Stimulated activated CD4-positive, alpha-beta T cell treated with anti-CD3 and anti-CD28 coated beads, Interleukin-2, amount 100 ng/mL, for 24 hours (primary cell): ENCODE measurements at regions not wholly inside any gene's neighbourhood (a gene's known extent, or its start where the extent isn't known, plus 50 kb on each side); places are given as distances from the start of the nearest gene placed in this dataset.

Experiments
- DNase-seq, 2 donors: peaks; one replicate each; pipeline ENCODE4 v3.0.0-alpha.2; 2020

DNA sequence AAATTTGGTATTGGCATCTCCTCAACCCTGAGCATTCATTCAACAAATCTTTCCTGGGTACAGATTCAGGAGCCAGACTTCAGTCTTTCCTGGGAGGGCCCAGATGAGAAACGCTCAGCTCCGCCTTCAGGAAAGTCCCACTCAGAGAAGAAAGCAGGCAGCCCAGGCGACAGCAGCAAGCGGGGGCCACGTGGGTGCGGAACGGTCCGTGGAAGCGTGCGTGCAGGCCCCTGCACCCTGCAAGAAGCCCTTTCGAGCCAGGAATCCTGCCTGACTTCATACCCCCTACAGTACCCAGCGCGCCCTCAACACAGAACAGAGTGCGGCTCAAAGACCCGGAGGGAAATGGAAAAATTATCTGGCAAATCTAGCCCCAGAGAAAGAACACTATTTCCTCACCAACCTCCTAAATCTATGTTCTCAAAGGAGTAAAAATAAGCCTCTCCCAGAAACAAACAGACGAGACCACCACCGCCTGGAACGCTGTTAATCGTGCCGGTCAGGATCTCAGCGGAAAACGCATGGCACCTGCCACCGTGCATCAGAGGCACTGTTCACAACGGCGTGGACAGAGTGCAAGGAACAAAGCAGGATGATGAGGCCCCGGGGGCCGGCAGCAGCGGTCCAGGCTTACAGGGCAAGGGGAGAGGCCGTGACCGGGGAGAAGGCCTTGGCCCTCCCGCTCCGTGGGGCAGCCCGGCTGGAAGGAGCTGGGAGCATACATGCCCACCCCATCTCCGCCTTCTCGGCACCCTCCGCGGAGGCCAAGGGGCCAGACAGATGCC lies 318.3 kb downstream of the EIPR1 start:
- DNase-seq, result no peak

DNA sequence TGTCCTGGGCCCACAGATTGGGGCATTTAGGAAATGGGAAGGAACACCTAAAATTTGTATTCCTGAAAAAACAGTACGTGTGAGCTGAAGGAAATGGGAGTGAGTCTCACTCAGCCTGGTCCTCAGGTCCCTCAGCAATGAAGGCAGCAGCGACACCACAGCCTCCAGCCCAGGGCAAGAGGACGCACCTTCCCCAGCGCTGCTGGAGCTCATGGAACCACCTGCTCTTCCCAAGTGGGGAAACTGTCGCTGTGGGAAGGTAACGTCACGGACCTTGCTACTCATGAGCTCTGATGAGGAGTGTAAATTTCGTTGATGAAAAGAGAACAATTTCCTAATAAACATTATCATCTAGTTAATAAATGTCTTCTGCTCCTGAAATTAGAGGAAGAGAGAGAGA lies 323.6 kb downstream of the EIPR1 start:
- DNase-seq, result no peak

DNA sequence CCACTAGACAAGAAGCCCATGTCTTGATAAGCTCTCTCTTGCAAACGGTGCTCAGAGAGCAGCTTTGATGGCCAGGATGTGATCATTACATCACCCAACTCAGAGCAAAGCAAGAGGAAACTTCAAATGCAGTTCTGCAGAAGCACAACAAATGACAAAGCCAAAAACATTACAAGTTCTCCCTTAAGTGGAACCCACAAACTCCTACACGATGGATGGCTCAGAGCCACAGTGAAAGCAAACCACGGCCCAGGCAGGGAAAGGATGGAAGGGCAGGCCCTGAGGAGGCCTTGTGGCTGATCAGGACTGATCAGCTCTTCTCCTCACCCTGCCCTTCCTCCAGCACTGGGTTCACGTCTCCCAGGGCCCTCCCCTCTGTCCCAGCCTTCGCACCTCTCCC lies 326.4 kb downstream of the EIPR1 start:
- DNase-seq, result no peak

DNA sequence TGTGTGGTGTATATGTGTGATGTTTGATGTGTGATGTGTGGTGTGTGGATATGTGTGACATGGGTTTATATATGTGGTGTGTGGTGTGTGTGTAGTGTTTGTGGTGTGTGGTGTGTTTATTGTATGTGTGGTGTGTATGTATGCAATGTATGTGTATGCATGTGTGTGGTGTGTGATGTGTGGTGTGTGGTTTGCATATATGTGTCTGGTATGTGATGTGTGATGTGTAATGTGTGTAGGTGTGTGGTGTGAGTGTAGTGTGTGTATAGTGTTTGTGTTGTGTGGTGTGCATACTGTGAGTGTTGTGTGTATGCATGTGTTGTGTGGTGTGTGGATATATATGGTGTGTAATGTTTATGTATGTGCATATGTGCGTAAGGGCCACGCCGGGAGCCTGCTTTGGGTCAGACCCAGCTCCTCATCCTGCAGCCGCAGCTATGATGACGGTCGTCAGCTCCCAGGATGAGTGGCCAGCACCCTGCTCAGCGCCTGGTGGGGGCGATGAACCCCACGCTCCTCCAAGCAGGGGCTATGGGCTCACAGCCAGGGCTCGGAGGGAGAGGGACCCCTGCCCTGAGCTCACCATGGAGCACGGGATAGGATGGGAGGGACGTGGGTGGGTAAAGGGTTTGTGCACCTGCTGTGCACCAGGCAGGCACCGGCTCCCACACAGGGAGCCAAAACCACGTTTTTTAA lies 331.3 kb downstream of the EIPR1 start:
- no peak for DNase-seq

DNA sequence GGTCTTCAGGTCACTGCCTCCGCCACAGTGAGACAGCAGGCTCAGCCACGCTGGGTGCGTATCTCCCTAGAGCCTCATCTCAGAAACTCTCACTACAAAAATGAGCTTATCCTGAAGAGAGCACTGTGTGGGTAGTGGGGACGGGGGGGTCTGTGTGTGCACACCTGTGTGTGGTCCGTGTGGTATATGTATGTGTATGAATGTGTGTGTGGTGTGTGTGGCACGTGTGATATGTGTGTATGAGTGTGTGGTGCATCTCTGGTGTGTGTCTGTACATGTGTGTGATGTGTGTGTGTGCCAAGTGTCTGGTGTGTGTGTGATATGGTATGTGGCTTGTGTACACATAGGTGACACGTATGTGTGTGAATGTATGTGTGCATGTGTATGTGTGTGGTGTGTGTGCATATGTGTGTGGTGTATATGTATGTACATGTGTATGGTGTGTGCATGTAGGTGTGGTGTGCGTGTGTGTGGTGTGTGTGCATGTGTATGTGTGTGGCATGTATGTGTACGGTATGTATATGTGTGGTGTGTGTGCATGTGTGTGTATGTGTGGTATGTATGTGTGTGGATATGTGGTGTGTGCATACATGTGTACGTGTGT lies 332.2 kb downstream of the EIPR1 start:
- no peak for DNase-seq

DNA sequence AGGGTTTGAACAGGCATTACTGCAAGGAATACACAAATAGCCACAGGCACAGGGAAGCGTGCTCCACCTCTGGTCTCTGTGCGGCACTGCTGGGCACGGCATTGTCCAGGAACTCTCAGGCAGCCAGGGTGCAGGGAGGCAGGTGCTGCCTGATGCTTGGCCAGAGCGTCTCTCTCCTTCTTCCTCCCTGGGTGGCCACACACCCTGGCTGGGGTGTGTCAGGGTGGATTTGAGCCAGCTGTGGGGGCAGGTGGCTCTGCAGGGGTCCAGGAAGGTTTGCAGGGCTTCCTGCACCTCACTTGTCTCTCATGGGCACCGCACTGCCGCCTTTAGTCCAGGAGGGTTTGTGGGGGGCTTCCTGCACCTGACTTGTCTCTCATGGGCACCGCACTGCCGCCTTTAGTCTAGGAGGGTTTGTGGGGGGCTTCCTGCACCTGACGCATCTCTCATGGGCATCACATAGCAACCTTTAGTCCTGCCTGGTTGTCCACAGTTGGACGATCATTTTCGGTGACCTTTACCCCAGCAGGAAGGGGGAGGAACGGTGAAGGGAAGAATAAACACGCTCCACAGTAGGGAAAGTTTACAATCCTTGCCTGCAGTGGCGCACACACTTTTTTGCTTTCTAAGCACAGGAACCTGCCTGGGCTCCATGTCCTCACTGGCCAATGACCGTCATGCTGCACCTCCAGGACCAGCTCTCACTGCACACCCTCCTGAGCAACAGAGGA lies 332.9 kb downstream of the EIPR1 start:
- no peak for DNase-seq

DNA sequence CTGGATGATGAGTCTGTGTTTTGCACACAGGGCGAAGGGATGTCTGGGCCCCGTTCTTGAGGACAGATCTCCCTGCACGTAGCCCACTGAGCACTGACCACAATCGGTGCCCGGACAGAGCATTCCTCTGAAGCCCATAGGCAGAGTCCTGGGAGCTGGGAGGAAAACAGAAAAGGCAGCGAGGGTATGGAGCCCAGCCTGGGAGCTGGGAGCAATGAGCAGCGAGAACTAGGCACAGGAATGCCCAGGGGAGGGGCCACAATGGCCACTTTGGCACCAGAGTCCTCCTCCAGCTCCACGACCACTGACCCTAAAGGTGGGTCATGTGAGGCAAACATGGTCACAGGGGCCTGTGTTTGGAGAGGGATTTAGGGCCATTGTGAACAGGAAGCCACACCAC lies 333.9 kb downstream of the EIPR1 start:
- no peak for DNase-seq

- DNase-seq, result no peak
Measured at GRCh38 chr2:3042601-3043585, 334.7 kb downstream of the EIPR1 start.

DNA sequence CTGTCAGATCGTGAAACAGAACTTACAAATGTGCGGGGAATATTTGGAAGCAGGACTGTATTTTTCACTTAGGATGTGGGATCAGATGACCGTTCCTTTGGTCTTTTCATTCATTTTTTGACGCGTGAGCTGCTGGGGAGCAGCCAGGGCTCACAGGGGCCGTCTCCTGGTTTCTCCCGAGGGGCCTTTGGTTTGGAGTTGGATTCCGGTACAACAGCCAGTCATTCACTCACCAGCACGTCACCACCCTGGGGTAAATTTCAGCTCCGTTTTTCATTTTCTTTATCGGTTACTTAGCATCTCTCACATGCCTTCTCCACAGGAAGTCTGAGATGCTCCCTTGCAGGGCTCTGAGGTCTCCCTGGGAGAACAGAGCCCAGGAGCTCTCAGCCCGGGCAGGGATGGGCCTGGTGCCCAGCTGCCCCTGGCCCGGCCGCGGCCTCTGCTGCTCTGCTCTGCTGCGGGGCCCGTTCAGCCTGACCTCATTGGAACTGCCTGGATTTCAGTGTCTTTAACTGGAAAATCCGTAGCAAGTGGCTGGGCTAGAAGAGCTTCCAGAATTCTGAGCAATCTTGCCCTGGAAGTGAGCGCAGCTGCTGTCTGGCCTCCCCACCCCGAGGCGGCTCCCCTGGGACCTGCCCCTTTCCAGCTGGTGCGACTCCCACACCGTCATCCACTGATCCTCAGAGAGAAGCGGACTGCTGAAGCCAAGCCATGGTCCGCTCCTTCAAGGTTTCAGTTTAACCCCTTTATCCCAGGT lies 335.6 kb downstream of the EIPR1 start:
- no peak for DNase-seq

- no peak for DNase-seq
Measured at GRCh38 chr2:3041246-3041645, 336.4 kb downstream of the EIPR1 start.

DNA sequence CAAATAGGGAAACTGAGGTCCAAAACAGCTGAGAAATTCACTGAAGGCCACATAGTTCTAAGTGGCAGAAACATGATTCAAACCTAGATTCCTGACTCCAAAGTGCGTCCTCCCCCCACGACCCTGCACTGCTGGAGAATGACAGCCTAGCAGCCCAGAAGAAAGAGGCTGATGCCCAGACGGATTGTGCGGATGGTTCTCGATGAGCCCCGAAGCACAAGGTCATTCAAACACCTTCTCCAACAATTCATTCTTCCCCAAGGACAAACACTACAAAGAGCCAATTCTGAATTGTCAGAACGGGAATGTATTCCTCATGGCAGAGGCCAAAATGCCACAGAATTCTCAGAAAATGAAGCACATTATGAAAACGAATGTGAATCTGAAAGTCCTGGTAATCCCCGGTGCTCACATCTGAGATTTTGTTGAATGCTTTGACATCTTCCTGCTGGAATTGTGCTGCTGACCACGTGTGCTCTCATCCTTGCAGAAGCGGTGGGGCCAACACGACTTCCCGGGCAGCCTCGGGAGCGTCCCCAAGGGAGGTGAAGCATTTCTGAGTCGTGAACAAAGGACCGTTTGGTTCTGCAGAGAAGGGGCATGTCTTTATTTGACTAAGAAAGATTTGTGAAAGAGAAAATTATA lies 337.0 kb downstream of the EIPR1 start:
- DNase-seq, result no peak

- DNase-seq, result no peak
Measured at GRCh38 chr2:3040066-3040428, 337.6 kb downstream of the EIPR1 start.

- DNase-seq, result no peak
Measured at GRCh38 chr2:3039188-3040065, 338.2 kb downstream of the EIPR1 start.

GRCh38 chr2:3038636-3039035 lies 339.0 kb downstream of the EIPR1 start:
- no peak for DNase-seq

GRCh38 chr2:3037196-3038194 lies 340.1 kb downstream of the EIPR1 start:
- DNase-seq, result no peak

DNA sequence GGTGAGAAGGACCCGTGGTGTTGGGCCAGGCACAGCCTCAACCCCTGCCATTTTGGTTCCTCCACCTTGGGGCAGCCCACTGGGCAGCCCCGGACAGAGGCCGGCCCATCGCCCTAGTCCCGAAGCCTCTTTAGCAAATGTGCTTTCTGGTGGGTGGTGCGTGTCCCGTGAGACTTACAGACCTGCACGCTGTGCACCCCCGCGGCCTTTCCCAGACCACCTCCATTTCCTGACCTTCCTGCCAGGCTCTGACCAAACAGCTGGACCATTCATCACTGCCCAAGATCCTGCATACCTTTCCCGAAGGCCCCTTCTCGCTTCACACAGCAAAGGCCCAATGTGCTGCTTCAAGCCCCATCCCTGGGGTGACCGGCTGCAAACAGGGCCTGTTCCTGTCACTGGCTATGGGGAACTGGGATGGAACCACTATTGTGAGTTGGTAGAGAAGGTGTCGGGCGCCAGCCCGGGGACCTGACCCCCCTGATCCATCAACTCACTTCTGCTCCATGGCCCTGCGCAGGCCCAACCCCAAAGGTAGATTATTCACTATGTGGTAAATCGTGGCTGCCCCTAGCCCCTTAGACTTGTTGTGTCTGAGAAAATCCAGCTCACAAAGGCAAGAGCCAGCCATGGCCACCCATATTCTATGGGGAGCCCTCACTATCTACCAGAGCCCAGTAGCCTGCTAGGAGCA lies 341.0 kb downstream of the EIPR1 start:
- DNase-seq, result no peak

DNA sequence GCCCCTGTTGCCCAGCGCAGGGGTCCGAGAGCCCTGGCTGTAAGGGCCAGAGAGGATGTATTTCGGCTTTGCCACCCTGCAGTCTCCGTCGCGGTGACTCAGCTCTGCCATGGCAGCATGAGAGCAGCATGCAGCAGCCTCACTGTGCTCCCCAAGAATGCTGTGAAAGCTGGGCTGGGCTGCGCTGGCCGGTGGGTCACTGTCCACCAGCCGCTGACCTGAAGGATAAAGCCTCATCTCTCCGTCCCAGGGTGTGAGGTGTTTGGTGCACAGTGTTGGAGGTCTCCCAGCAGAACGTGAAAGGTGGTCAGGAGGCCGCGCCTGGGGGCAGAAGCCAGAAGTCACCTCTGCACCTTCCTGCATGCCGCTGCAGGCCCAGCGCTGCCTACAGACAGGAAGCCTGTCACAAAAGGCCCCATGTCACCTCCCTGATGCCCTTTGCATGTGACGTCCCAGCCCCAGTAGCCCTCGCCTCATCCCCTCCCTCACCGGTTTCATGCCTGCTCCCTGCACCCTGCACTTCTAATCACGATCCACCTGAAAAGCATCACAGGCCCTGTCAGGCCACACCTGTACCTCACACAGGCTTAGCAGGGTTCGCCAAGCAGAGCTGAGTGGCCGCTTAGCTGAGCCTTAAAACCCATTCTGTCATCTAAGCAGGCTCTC lies 342.1 kb downstream of the EIPR1 start:
- no peak for DNase-seq
